ENCODE measurements at regions not wholly inside any gene's neighbourhood (a gene's known extent, or its start where the extent isn't known, plus 50 kb on each side); places are given as distances from the start of the nearest gene placed in this dataset.

GRCh38 chr5:92568522-92568921, 1012.5 kb downstream of the NR2F1-AS1 start:
- no peaks in the 10 kb centered on the region for H3K27me3 ChIP-seq (ENCODE audit: insufficient read depth, low read length)
- no peaks in the 10 kb centered on the region for H3K79me2 ChIP-seq (ENCODE audit: insufficient read depth, low read length)

DNA sequence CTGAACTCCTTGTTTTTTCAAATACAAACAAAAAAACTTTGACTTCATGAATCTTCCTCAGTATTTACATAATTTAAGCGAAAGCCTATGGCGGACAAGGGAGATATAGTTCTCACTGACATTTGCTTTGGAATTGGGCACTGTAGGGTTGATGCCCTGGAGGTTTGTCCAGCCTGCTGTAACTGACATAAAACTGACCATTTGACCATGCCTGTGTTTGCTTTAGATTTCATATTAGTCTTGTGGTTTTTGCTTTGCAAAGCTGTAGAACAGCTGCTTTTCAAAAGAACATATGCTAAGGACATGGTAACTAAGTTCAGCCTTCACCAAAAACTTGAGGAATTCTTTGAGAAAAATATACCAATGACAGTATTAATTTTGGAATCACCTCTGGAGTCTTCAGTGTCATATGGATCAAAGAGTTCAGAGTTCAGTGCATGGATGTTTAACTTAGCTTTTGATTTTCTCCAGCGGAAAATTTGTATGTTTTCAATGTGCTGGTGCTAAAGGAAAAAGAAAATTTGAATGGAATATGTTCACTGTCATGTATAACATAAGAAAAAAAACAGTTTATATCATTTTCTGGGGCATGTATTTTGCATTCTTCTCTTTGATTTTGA, 1013.1 kb downstream of the NR2F1-AS1 start:
- Histone ChIP-seq H3K9me2 (ENCODE audit: low read depth, low read length) (no peaks in the 10 kb centered on the region), H3K9ac (ENCODE audit: low read length) (no peak overlapping the region), H3K9me3 (ENCODE audit: low read length) (no peaks in the 10 kb centered on the region), H2AFZ (ENCODE audit: low read length) (no peak overlapping the region), H4K20me1 (ENCODE audit: insufficient read depth, low read length) (no peaks in the 10 kb centered on the region), H3K36me3 (ENCODE audit: insufficient read depth, low read length) (no peaks in the 10 kb centered on the region), H3K4me1 (ENCODE audit: insufficient read depth, low read length, severe bottlenecking) (no peaks in the 10 kb centered on the region), H3K4me2 (ENCODE audit: low read length) (no peak overlapping the region), H3F3A (ENCODE audit: insufficient read depth, low read length) (no peaks in the 10 kb centered on the region), H3K27ac (ENCODE audit: low read depth, low read length, poor library complexity, severe bottlenecking) (no peak overlapping the region), H3K79me2 (ENCODE audit: insufficient read depth, low read length) (no peaks in the 10 kb centered on the region), H3K27me3 (ENCODE audit: insufficient read depth, low read length) (no peaks in the 10 kb centered on the region), H3K4me3 (ENCODE audit: low read depth, low read length, poor library complexity, severe bottlenecking) (no peak overlapping the region)
- no peak for TF ChIP-seq EZH2 (IDR thresholded peaks at IDR 0.05; ENCODE audit: borderline replicate concordance, low read length)
- TF ChIP-seq, protein P1, sequence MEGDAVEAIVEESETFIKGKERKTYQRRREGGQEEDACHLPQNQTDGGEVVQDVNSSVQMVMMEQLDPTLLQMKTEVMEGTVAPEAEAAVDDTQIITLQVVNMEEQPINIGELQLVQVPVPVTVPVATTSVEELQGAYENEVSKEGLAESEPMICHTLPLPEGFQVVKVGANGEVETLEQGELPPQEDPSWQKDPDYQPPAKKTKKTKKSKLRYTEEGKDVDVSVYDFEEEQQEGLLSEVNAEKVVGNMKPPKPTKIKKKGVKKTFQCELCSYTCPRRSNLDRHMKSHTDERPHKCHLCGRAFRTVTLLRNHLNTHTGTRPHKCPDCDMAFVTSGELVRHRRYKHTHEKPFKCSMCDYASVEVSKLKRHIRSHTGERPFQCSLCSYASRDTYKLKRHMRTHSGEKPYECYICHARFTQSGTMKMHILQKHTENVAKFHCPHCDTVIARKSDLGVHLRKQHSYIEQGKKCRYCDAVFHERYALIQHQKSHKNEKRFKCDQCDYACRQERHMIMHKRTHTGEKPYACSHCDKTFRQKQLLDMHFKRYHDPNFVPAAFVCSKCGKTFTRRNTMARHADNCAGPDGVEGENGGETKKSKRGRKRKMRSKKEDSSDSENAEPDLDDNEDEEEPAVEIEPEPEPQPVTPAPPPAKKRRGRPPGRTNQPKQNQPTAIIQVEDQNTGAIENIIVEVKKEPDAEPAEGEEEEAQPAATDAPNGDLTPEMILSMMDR (IDR thresholded peaks at IDR 0.05; ENCODE audit: low read length): no peak

More at GRCh38 chr5:92568522-92568921, 1012.5 kb downstream of the NR2F1-AS1 start:
- no peaks in the 10 kb centered on the region for H4K20me1 ChIP-seq (ENCODE audit: insufficient read depth, low read length)
- TF ChIP-seq, protein P1 (IDR thresholded peaks at IDR 0.05; ENCODE audit: low read length): no peak
- H3K4me3 ChIP-seq (ENCODE audit: low read depth, low read length, poor library complexity, severe bottlenecking): no peak overlapping the region
- H2AFZ ChIP-seq (ENCODE audit: low read length): no peak overlapping the region
- no peaks in the 10 kb centered on the region for H3K9me3 ChIP-seq (ENCODE audit: low read length)
- H3K9me2 ChIP-seq (ENCODE audit: low read depth, low read length): no peaks in the 10 kb centered on the region
- no peak overlapping the region for H3K27ac ChIP-seq (ENCODE audit: low read depth, low read length, poor library complexity, severe bottlenecking)
- no peaks in the 10 kb centered on the region for H3K36me3 ChIP-seq (ENCODE audit: insufficient read depth, low read length)
- no peak overlapping the region for H3K4me2 ChIP-seq (ENCODE audit: low read length)
- H3K4me1 ChIP-seq (ENCODE audit: insufficient read depth, low read length, severe bottlenecking): no peaks in the 10 kb centered on the region
- H3K9ac ChIP-seq (ENCODE audit: low read length): no peak overlapping the region
- H3F3A ChIP-seq (ENCODE audit: insufficient read depth, low read length): no peaks in the 10 kb centered on the region

GRCh38 chr5:92566113-92566786, 1014.8 kb downstream of the NR2F1-AS1 start:
- Histone ChIP-seq H3K27ac (ENCODE audit: low read depth, low read length, poor library complexity, severe bottlenecking) (no peak overlapping the region), H3K36me3 (ENCODE audit: insufficient read depth, low read length) (no peaks in the 10 kb centered on the region), H3K79me2 (ENCODE audit: insufficient read depth, low read length) (no peaks in the 10 kb centered on the region), H3K9ac (ENCODE audit: low read length) (no peak overlapping the region), H3K9me3 (ENCODE audit: low read length) (no peaks in the 10 kb centered on the region), H2AFZ (ENCODE audit: low read length) (no peak overlapping the region), H3F3A (ENCODE audit: insufficient read depth, low read length) (no peaks in the 10 kb centered on the region), H3K9me2 (ENCODE audit: low read depth, low read length) (no peaks in the 10 kb centered on the region), H3K4me1 (ENCODE audit: insufficient read depth, low read length, severe bottlenecking) (no peaks in the 10 kb centered on the region), H3K4me2 (ENCODE audit: low read length) (no peak overlapping the region), H3K4me3 (ENCODE audit: low read depth, low read length, poor library complexity, severe bottlenecking) (no peak overlapping the region), H3K27me3 (ENCODE audit: insufficient read depth, low read length) (no peaks in the 10 kb centered on the region), H4K20me1 (ENCODE audit: insufficient read depth, low read length) (no peaks in the 10 kb centered on the region)
- TF ChIP-seq EZH2 (IDR thresholded peaks at IDR 0.05; ENCODE audit: borderline replicate concordance, low read length): no peak
- TF ChIP-seq, protein P1 (IDR thresholded peaks at IDR 0.05; ENCODE audit: low read length): no peak

All from OCI-LY1 (cell line).